ENCODE measurements at regions not wholly inside any gene's neighbourhood (a gene's known extent, or its start where the extent isn't known, plus 50 kb on each side); places are given as distances from the start of the nearest gene placed in this dataset.
"Not testable (repeated sequence)": the region's sequence is repeated elsewhere in the genome, so short reads cannot be mapped to it uniquely, and the experiment has no call there.

DNA sequence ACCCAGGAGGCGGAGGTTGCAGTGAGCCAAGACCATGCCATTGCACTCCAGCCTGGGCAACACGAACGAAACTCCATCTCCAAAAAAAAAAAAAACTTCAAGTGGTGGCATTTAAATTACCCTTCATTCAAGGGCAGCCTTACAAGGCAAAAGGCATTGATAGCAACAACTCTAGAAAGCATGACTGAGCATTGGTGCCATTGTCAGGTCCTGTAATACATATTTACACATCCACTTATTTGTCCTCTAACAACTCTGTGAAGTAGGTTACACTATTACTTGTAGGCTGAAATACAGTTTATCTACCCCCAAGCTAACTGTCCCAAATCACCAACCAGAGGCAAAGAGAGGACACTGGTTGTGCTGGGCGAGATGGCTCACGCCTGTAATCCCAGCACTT, 52.7 kb upstream of the LARP1 start:
- DNase-seq (ENCODE audit: low read depth), result no peak

DNA sequence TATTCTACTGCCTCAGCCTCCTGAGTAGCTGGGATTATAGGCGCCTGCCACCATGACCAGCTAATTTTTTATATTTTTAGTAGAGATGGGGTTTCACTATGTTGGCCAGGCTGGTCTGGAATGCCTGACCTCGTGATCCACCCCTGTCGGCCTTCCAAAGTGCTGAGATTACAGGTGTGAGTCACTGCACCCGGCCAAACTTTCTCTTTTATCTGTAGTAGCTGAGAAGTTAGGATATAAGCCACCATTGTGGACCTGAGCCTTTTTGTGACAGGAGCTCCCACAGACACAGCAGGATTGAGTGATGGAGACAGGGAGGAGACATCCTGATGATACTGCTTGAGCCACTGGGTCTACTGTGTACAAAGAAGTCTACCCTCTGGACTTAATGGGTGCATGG, 53.5 kb upstream of the LARP1 start:
- DNase-seq (ENCODE audit: low read depth), result peak; percentile 59

DNA sequence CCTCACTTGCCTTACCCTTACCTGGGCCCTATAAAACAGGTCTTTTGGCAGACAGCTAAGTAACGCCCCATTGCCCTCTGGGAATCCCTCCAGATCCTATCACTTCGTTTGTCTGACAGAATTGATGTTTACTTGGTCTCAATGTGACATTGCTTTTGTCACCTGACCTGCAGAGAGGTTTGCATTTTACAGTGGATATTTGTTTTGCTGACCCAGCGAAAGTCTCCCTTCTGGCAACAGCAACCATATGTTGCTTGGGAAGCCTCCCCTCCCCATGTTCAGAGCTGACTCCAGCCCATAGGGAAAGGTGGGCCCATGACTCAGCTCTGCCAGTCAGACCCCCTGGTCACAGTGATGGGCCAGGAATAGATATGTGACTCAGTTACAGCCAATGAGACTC, 54.0 kb upstream of the LARP1 start:
- DNase-seq (ENCODE audit: low read depth), result no peak

DNA sequence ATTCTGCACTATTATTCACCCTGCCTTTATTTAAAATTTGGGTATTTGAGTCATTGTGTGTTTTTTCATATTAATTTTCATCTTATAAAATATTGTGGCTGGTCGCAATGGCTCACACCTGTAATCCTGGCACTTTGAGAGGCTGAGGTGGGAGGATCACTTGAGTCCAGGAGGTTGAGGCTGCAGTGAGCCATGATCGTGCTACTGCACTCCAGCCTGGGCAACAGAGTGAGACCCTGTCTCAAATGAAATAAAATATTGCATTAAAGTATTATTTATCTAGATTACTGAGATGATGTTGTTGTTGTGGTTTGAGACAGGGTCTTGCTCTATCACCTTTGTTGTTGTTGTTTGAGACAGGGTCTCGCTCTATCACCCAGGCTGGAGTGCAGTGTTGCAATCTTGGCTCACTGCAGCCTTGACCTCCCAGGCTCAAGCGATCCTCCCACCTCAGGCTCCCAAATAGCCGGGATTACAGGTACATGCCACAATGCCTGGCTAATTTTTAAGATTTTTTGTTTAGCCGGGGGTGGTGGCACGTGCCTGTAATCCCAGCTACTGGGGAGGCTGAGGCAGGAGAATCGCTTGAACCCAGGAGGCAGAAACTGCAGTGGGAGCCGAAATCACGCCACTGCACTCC, 54.8 kb upstream of the LARP1 start:
- not testable (repeated sequence) for DNase-seq (ENCODE audit: low read depth)

DNA sequence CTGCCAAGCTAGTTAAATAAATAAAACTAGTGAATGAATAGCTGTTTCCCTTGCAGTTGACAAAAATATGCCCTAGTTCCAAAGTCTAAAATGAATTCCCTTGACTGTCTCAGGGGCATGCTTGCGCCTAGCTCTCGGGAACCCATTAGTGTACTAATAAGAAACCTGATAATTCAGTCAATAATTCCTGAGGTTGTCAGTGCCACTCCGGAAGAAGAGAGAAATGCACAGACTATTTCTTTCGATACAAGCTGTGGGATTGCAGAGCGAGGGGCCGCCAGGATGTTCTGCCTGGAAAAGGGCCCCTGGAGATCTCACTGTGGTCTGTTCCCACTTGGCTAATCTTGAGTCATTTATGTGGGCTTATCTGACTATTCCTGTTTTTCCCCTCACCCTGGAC, 56.4 kb upstream of the LARP1 start:
- DNase-seq (ENCODE audit: low read depth), result no peak

DNA sequence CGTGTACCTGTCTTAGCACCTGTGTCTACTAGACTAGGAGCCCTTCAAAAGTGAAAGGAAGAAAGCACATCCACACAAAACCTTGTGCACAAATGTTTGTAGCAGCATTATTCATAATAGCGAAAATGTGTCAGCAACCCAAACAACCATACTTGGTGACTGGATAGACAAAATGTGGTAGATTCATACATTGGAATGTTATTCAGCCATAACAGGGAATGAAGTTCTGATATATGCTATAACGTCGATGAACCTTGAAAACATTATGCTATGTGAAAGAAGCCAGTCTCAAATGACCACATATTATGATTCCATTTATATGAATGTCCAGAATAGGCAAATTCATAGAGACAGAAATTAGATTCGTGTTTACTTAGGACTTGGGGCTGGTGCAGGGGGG, 57.8 kb upstream of the LARP1 start:
- DNase-seq (ENCODE audit: low read depth), result no peak

DNA sequence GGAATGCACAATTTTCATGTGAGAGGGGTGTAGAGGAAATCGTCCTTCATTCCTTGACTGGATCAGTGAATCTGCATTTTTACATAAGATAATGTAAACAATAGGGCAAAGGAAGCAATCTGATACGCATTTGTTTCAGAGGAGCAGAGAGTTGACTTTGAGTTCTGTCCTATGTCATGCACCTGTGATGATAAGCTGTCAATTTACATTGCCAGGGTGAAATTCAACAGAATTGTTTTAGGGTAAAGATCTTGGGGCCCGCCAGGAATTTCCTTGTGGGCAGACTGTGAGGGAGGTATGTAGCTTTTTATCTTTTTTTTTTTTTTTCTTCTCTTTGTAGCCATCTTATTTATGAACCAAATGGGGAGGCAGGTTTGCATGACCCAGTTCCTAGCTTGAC, 58.3 kb upstream of the LARP1 start:
- DNase-seq (ENCODE audit: low read depth), result no peak

DNA sequence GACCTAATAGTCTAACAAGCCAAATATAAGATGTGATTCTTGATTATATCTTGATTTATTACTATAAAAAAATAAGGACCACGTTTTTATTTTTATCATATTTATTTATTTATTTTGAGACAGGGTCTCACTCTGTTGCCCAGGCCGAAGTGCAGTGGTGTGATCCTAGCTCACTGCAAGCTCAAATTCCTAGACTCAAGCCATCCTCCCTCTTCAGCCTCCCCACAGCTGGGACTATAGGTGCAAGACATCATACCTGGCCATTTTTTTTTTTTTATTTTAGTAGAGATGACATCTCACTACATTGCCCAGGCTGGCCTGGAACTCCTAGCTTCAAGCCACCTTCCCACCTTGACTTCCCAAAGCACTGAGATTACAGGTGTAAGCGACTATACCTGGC, 61.0 kb upstream of the LARP1 start:
- DNase-seq (ENCODE audit: low read depth), result no peak

DNA sequence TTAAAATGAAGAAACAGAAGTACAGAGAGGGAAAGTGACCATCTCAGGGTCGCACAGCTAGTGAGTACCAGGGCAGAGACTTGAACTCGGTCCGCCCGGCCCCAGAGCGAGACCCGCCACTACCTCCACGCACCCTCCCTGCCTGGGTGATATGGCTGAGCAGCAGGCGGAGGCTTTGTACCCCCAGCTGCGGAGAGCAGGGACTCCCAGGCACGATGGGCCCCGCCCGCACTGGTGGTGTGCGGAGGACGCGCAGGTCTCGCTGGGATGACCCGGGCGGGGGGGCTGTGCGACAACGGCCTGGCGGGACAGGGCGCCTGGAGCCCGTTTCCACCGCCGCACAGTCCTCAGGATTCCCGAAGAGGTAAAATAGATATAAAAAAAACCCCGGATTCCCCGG, 64.7 kb upstream of the LARP1 start:
- DNase-seq (ENCODE audit: low read depth), result no peak

DNA sequence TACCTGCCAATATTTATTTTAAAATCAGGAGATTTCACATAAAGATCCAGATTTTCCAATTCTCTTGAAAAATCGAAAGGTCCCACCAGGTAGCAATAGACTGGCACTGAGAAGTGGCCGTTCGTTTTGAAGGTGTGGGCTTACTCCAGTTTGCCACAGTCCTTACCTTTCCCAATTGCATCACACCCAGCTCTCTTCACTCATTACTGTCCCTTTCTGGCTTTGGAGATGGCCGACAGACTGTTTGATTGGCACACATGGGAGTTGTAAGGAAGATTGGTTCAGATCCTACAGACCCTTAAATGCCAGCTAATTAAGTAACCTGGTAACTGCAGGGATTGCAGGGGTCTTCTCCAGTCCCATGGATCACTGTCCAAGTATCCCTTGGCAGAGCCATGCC, 68.7 kb upstream of the LARP1 start:
- DNase-seq (ENCODE audit: low read depth), result no peak

DNA sequence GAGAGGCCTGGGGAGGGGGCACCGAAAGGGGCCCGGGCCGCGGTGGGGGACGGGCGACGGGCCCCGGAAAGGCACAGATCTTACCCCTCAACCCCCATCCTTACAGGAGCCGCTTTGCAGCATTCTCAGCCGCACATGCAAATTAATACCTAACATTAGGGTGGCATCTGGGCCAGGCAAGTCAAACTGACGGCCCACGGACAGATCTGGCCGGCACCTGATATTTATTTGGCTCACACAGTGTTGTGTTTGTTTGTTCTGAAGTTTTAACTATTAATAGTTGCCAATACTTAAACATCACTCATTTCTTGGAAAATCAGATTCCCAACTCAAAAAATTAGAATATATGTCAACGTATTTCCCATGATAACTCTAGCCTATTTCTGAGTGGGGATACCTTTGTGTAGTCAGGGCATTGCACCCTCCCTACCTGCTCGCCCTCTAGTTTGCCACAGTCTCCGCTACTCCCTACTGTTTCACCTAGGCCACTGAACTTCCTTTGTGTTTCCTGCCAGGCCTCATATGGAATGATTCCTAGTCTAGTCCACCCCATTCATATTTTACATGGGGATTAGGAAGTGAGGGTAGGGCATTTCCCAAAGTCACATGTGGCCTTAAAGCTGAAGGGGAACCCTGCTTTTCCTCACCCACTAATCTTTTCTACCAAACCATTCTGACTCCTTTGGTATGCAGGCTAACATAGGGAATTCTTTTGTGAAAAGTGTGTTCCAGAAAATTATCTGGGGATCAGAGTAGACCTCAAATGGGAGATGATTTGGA, 71.9 kb upstream of the LARP1 start:
- DNase-seq (ENCODE audit: low read depth), result no peak

DNA sequence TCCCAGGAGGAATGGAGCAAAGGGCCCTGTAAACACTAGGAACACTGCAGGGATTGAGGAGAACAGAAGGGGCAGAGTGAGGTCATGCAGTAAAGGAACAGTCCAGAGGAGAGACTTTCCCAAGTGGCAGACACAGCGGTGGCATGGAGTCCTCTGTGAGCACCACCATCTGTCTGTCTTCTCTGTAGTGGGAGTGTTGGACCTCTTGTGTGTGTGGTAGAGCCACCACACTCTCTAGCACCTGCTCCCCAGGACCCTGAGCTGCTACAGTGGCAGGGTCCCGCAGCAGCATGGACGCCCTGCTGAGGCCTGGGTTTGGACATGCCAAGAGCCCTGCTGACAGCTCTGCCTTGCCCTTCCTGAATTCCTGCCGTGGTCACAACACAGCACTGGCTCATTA, 75.7 kb upstream of the LARP1 start:
- no peak for DNase-seq (ENCODE audit: low read depth)

DNA sequence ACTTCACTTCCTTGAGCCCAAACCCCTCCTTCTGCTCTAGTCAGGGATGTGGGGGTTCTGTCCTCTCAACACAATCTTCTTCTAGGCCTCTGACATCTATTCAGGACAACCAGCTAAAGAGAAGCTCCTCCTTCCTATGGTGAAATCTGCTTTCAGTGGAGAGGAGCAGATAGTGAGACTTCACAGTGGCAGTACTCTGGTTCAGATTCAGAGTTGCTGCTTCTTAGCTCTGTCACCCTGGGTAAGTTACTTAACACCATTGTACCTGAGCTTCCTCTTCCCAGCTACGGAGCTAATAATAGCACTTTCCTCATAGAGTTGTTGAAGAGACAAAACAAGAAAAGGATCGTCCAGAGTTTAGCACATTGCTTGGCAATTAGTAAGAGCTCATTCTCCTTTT, 77.3 kb upstream of the LARP1 start:
- DNase-seq (ENCODE audit: low read depth), result no peak

DNA sequence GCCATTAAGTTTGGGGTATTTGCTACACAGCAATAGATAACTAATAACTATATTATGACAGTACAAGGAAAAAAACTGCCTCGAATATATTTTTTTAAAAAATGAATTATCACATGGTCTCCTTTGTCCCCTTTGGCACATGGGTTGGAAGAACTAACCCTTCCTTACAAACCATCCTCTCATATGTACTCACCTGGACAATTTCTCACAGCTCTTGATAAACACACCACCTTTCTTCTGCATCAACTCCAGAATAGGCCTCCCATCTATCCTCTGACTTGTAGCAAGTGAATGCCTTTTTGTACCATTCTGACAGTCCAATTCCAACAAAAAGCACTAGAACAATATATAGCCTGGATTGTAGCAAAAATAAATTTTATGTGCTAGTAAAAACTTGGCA, 78.7 kb upstream of the LARP1 start:
- no peak for DNase-seq (ENCODE audit: low read depth)

DNA sequence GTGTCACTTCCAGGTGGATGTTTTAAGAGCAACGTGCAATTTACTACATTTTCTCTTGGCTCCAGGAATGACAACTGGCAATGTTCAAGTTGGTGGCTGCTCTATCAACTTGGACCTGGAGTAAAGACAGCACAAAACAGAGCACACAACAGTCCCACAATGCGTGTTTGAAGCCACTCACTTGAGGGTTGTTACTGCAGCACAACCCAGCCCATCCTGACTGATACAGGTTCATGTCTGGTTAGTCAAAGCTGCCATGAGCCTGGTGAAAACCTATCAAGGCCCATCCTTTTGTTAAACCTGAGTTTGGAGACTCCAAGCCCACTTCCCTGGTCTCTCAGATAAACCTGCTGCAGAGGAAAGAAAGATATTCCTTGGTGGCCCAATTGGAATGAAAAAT, 81.1 kb upstream of the LARP1 start:
- DNase-seq (ENCODE audit: low read depth), result no peak

DNA sequence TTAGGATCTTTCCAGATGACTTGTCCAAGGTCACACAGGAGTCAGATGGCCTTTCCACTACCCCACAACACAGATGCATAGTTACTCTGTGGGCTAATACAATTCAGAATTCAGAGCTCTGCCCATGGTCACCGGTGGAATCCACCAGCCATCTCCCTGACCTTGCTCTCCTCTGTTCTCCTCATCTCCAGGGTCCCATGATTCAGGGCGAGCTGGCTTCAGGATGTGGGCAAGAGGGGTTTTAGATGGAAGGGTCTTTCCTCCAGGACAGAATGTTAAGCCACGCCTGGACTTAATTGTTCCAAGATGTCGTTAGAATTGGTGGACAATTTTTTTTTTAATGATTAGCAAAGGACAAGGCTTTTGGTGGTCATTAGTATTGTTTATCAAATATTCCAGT, 81.7 kb upstream of the LARP1 start:
- no peak for DNase-seq (ENCODE audit: low read depth)

DNA sequence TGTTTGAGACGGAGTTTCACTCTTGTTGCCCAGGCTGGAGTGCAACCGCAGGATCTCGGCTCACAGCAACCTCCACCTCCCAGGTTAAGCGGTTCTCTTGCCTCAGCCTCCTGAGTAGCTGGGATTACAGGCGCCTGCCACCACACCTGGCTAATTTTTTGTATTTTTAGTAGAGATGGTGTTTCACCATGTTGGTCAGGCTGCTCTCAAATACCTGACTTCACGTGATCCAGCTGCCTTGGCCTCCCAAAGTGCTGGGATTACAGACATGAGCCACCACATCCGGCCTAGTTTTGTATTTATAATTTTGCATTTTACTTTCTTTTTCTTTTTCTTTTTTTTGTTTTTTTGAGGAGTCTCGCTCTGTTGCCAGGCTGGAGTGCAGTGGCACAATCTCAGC, 85.3 kb upstream of the LARP1 start:
- not testable (repeated sequence) for DNase-seq (ENCODE audit: low read depth)

DNA sequence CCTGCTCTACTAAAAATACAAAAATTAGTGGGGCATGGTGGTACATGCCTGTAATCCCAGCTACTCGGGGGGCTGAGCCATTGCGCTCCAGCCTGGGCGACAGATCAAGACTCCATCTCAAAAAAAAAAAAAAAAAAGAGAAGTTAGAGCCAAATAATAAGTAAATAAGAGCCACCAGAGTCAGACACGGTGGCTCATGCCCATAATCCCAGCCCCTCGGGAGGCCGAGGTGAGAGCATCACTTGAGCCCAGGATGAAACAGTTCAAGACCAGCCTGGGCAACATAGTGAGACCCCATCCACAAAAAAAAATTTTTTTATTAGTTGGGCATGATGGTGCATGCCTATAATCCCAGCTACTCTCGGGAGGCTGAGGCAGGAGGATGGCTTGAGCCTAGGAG, 85.8 kb upstream of the LARP1 start:
- DNase-seq (ENCODE audit: low read depth), result no peak

DNA sequence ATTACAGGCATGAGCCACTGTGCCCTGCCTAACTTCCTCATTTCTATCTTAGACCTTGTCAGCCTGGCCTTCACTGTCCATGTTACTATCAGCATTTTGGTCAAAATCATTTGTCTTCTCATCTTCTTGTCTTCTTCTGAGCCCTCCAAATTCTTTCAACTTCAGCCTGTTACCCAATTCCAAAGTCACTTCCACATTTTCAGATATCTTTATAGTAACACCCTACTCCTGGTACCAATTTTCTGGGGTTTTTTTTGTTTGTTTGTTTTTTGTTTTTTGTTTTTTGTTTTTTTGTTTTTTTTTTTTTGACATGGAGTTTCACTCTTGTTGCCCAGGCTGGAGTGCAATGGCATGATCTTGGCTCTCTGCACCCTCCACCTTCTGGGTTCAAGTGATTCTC, 90.3 kb upstream of the LARP1 start:
- no peak for DNase-seq (ENCODE audit: low read depth)

DNA sequence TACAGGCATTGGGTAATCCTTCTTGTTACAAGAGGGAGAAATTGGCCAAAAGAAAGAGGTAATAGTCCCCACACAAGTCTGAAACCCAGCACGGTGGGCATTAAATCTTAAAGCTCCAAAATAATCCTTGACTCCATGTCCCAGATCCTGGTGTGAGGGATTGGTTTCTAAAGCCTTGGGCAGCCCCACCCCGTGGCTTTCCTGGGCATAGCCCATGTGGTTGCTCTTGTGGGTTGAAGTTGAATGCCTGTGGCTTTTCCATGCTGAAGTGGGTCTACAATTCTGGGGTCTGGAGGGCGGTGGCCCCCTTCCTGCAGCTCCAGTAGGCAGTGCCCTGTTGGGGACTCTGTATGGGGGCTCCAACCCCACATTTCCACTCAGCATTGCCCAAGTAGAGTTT, 91.8 kb upstream of the LARP1 start:
- no peak for DNase-seq (ENCODE audit: low read depth)

DNA sequence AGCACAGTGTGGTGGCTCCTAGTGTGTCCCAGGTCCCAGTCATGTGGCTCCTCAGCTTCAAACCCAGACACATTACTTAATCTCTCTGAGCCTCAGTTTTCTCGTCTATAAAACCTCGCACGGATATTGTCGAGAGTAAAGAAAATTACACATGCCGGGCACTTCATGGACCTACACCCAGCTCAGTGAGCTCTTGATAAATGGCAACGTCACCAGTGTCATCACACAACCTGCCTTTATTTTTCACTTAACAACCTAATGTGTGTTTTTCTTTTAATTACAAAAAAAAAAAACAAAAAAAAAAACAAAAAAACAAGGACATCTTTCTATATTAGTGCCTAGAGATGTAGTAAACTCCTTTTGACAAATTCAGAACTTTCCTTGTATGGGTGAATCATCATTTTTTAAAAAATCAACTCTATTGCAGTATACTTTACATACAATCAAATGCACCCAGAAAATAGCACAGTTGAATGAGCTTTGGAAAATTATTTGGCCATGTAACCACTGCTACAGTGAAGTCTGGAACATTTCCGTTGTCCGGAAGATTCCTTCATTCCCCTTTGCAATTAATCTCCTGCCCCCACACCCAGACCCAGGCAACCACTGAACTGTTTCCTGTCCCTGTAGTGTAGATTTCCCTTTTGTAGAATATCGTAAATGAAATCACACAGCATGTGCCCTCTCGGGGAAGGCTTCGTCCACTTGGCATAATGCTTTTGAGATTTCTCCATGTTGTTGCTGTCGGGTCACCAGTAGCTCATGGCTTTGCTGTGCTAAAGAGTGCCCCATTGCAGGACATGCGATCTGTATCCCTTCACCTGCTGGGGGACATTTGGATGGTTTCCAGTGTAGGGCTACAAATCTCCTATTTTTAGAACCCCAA, 100.4 kb upstream of the LARP1 start:
- DNase-seq (ENCODE audit: low read depth), result no peak

DNA sequence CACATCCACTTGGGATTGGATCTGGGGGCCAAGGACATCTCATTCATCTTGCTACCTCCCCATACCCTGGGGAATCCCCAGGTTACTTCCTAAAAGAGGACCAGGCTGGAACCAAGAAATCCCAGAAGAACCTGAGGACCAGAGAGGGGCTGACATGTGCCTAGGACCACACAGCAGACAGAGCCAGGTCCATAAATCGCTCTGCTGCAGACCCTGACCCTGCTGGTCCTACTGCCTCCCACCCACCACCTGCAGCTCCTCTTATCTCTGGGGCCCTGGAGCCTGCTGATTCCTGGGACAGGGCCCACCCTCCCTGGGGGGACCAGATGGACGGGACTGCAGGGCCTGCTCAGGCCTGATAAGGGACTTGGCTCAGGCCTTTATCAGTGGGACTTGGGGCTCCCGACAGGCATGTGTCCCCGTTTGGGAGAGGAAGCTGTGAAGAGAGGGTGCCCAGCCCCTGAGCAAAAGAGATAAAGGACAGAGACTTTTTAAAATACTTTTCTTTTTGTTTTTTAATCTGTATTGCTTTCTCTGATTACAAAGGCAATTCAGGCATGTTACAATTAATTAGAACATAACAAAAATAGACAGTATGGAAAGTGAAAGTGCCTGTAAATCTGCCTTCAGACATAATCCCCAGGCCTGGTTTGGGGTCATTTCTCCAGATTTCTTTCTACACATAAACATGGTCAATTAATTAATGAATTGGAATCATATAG, 101.3 kb upstream of the LARP1 start:
- no peak for DNase-seq (ENCODE audit: low read depth)
